Karpas-422 (cell line): ENCODE measurements at regions not wholly inside any gene's neighbourhood (a gene's known extent, or its start where the extent isn't known, plus 50 kb on each side); places are given as distances from the start of the nearest gene placed in this dataset.
"Not testable (repeated sequence)": the region's sequence is repeated elsewhere in the genome, so short reads cannot be mapped to it uniquely, and the experiment has no call there.

Source experiments
- DNase-seq: peaks from one replicate; pipeline ENCODE4 v3.0.0-alpha.2; 2015
- H2AFZ ChIP-seq: fragments of 200-600 bp; sonication (generic); 2 replicates; pipeline ENCODE4 v1.6.1; 2014; ENCODE audit warnings: antibody characterized with exemption, low read length, mixed read lengths
- H3K27ac ChIP-seq: fragments of 200-600 bp; sonication (generic); 2 replicates; pipeline ENCODE4 v1.5.1; 2014; ENCODE audit warnings: mild to moderate bottlenecking, low read length, moderate library complexity
- H3K27me3 ChIP-seq: fragments of 200-600 bp; sonication (generic); 2 replicates; pipeline ENCODE4 v1.6.1; 2014; ENCODE audit warnings: low read length, mixed read lengths
- H3K36me3 ChIP-seq: fragments of 200-600 bp; sonication (generic); 2 replicates; pipeline ENCODE4 v1.6.1; 2014; ENCODE audit warnings: low read length, mixed read lengths; ENCODE audit not compliant: insufficient read depth
- H3K4me1 ChIP-seq: fragments of 200-600 bp; sonication (generic); 2 replicates; pipeline ENCODE4 v1.6.1; 2014; ENCODE audit warnings: mild to moderate bottlenecking, low read length, mixed read lengths
- H3K4me2 ChIP-seq: fragments of 200-600 bp; sonication (generic); 2 replicates; pipeline ENCODE4 v1.6.1; 2014; ENCODE audit warnings: low read length, low read depth, mild to moderate bottlenecking; ENCODE audit not compliant: poor library complexity, severe bottlenecking
- H3K4me3 ChIP-seq: fragments of 200-600 bp; sonication (generic); 2 replicates; pipeline ENCODE4 v1.5.1; 2014; ENCODE audit warnings: mild to moderate bottlenecking, antibody characterized with exemption, low read length, mixed read lengths
- H3K79me2 ChIP-seq: fragments of 200-600 bp; sonication (generic); 2 replicates; pipeline ENCODE4 v1.6.1; 2014; ENCODE audit warnings: mild to moderate bottlenecking, low read length, mixed read lengths
- H3K9ac ChIP-seq: fragments of 200-600 bp; sonication (generic); 2 replicates; pipeline ENCODE4 v1.6.0; 2014; ENCODE audit warnings: low read length
- H3K9me2 ChIP-seq: fragments of 200-600 bp; sonication (generic), shearing (Covaris generic); replicated peaks from 2 replicates; pipeline ENCODE4 v1.6.0; 2014; ENCODE audit warnings: mild to moderate bottlenecking, low read length, moderate library complexity; ENCODE audit not compliant: insufficient read depth
- H3K9me3 ChIP-seq: fragments of 300-700, 200-600 bp; sonication (generic); 2 replicates; pipeline ENCODE4 v1.6.1; 2014; ENCODE audit warnings: low read length, mixed read lengths
- H4K20me1 ChIP-seq: fragments of 200-600 bp; sonication (generic); 2 replicates; pipeline ENCODE4 v1.6.1; 2014; ENCODE audit warnings: mild to moderate bottlenecking, antibody characterized with exemption, low read length, low read depth; ENCODE audit not compliant: insufficient read depth

DNA sequence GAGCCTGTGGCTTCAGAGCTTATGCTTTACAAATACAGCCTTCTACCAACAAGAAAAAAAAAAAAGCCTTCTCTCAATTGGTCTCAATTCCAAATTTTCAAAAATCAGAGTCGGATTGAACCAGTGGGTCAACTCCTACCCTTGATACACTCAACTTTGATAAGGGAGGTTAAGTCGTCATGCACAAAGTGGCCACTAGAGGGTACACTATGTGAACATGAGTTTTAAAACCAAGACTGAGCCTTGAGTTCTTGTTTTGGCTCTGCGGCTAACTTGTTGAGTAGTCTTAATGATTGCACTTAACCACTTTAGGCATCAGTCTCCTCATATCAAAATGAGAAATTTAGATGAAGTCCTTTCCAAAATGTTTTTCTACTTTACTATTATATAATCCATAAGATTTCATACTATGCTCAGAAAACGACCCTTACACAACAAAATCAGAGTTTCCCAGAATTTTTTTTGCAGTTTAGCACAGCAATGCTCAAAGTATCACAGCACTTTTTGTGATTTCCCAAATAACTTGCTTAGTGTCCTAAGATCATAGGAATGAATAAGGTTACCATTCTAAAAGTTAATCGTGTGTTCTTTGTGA lies 92.9 kb upstream of the MTAP start:
- Histone ChIP-seq H3K36me3 (no peaks in the 10 kb centered on the region), H3K9ac (no peak overlapping the region), H2AFZ (no peak overlapping the region), H3K4me1 (no peaks in the 10 kb centered on the region), H3K9me3 (no peaks in the 10 kb centered on the region), H3K27me3 (no peaks in the 10 kb centered on the region), H3K9me2 (no peaks in the 10 kb centered on the region), H3K27ac (no peak overlapping the region), H3K79me2 (no peaks in the 10 kb centered on the region), H4K20me1 (no peaks in the 10 kb centered on the region), H3K4me3 (no peak overlapping the region), H3K4me2 (no peak overlapping the region)
- DNase-seq, result peak; percentile 84

DNA sequence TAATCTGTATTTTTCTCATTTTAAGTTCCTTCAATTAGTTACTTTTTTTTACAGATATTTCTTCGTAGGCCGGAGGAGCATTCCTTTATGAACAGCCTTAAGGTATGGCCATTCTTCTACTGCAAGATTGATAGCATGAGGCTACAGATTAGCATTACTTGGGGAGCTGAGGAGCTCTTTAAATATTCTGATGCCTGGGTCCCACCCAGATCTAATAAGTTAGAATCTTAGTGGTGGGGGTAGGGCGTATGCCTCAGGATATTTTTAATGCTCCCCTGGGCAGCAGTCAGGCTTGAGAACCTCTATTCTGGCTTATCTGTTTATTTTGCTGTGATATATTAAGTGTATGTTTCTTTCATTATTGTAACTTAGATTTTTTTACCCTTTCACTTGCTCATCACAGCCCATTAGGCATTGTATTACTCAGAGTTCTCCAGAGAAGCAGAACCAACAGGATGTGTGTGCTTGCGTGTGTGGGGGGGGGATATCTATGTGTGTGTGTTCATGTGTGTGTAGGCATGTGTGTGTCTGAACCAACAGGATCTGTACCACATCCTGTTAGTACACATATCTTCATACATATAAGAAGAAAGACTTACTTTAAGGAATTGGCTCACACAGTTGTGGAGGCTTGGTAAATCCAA lies 91.8 kb upstream of the MTAP start:
- Histone ChIP-seq H3K27ac (no peak overlapping the region), H2AFZ (no peak overlapping the region), H3K79me2 (no peaks in the 10 kb centered on the region), H3K4me2 (no peak overlapping the region), H3K4me1 (no peaks in the 10 kb centered on the region), H3K27me3 (no peaks in the 10 kb centered on the region), H3K9ac (no peak overlapping the region), H3K9me2 (no peaks in the 10 kb centered on the region), H3K9me3 (no peaks in the 10 kb centered on the region), H3K36me3 (no peaks in the 10 kb centered on the region), H4K20me1 (no peaks in the 10 kb centered on the region), H3K4me3 (no peak overlapping the region)
- DNase-seq, result no peak

DNA sequence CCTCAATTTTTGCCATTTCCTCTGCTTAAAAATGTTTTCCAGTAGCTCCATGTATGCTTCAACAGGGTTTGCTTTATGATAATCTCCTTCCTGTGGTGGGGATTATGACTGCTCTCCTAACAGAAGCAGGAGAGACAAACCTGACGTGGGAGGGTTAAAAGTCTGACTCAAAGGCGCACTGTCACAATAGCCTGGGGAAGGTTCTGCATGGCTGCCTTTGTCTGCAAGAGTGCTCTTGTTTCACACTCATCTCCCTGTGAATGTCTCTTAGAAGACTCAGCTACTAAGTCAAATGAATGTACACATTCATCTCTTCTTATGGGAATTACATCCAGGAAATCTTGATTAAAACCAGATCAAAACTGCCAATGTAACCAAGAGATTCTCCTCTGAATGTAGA lies 90.9 kb upstream of the MTAP start:
- Histone ChIP-seq H2AFZ (no peak overlapping the region), H3K9me3 (no peaks in the 10 kb centered on the region), H3K4me3 (no peak overlapping the region), H4K20me1 (no peaks in the 10 kb centered on the region), H3K4me2 (no peak overlapping the region), H3K9me2 (no peaks in the 10 kb centered on the region), H3K27me3 (no peaks in the 10 kb centered on the region), H3K9ac (no peak overlapping the region), H3K79me2 (no peaks in the 10 kb centered on the region), H3K27ac (no peak overlapping the region), H3K4me1 (no peaks in the 10 kb centered on the region), H3K36me3 (no peaks in the 10 kb centered on the region)
- DNase-seq, result no peak

DNA sequence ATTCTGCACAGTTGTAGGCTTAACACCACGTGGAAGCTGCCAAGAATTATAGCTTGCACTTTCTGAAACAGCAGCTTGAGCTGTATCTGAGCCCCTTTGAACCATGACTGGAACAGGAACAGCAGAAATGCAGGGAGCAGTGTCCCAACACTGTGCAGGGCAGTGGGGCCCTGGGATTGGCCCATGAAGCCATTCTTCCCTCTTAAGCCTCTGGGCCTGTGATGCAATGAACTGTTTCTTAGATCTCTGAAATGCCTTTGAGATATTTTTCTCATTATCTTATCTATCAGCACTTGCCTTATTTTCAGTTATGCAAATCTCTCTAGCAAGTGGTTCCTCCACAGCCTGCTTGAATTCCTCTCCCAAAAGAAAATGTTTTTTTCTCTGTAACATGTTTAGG lies 87.0 kb upstream of the MTAP start:
- H3K36me3 ChIP-seq, result no peaks in the 10 kb centered on the region
- DNase-seq, result no peak

DNA sequence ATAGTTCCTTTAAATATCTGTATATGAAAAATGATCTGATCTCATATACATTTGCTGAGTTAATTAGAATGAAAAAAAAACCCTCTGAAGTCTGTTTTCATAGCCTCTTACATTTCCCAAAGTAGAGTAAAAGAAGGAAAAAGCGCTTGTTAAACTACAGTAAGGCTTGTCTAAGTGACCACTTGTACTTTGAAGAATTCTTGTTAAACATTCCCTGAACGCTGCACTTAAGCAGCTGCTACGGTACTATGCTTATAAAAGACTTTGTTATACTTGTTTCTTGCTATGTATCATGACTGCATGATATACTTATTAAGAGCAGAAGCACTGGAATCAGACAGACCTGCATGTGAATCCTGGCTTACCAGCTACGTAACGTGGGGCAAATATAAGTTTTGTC lies 81.7 kb upstream of the MTAP start:
- Histone ChIP-seq H3K9me2 (no peaks in the 10 kb centered on the region), H3K36me3 (no peaks in the 10 kb centered on the region), H3K4me2 (no peak overlapping the region), H3K27ac (no peak overlapping the region), H3K9me3 (no peaks in the 10 kb centered on the region), H2AFZ (no peak overlapping the region), H4K20me1 (no peaks in the 10 kb centered on the region), H3K27me3 (no peaks in the 10 kb centered on the region), H3K79me2 (no peaks in the 10 kb centered on the region), H3K9ac (no peak overlapping the region), H3K4me3 (no peak overlapping the region), H3K4me1 (no peaks in the 10 kb centered on the region)
- DNase-seq, result no peak

More for the DNA sequence above, 87.0 kb upstream of the MTAP start:
- no peaks in the 10 kb centered on the region for H3K79me2 ChIP-seq
- H2AFZ ChIP-seq, result no peak overlapping the region
- H3K9me3 ChIP-seq, result no peaks in the 10 kb centered on the region
- H4K20me1 ChIP-seq, result no peaks in the 10 kb centered on the region
- no peaks in the 10 kb centered on the region for H3K9me2 ChIP-seq
- H3K9ac ChIP-seq, result no peak overlapping the region
- H3K4me2 ChIP-seq, result no peak overlapping the region
- H3K4me1 ChIP-seq, result no peaks in the 10 kb centered on the region
- H3K27ac ChIP-seq, result no peak overlapping the region
- no peak overlapping the region for H3K4me3 ChIP-seq
- H3K27me3 ChIP-seq, result no peaks in the 10 kb centered on the region

DNA sequence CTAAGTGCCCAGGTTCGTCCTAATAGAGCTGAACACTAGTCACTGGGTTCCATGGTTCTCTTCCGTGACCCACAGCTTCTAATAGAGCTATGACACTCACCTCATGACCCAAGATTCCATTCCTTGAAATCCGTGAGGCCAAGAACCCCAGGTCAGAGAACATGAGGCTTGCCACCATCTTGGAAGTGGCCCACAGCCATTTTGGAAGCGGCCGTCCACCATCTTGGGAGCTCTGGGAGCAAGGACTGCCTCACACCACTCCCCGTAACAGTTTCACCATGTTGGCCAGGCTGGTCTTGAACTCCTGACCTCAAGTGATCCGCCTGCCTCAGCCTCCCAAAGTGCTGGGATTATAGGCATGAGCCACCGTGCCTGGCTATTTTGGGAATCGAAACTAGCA lies 75.0 kb upstream of the MTAP start:
- H3K9ac ChIP-seq, result not testable (repeated sequence)

DNA sequence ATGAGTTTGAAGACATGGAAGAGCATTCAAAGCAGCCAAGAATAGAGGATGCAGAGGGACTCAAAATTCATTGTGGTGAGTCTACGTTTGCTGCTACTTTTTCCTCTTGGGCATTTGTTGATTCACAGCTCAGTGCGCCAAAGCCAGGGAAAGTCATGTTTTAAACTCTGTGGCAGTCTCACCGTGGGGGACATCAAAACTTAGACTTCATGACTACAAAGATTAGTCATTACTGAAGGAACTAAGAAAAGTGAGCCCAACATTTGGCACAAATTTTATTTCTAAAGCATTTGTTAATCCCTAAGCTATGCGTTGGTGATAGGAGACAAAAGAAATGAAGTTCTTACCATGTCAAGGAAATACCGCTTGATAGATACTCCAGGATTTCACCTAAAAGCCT lies 73.7 kb upstream of the MTAP start:
- Histone ChIP-seq H3K27me3 (no peaks in the 10 kb centered on the region), H3K4me2 (no peak overlapping the region), H3K27ac (no peak overlapping the region), H4K20me1 (no peaks in the 10 kb centered on the region), H3K79me2 (no peaks in the 10 kb centered on the region), H2AFZ (no peak overlapping the region), H3K9ac (no peak overlapping the region), H3K36me3 (no peaks in the 10 kb centered on the region), H3K4me3 (no peak overlapping the region), H3K9me2 (no peaks in the 10 kb centered on the region), H3K9me3 (no peaks in the 10 kb centered on the region), H3K4me1 (no peaks in the 10 kb centered on the region)
- no peak for DNase-seq

More for the DNA sequence above, 75.0 kb upstream of the MTAP start:
- H3K79me2 ChIP-seq, H2AFZ ChIP-seq, DNase-seq, H3K9me2 ChIP-seq, H3K9me3 ChIP-seq, H4K20me1 ChIP-seq, H3K27ac ChIP-seq, H3K4me2 ChIP-seq, H3K36me3 ChIP-seq, H3K4me3 ChIP-seq, H3K27me3 ChIP-seq, H3K4me1 ChIP-seq: not testable (repeated sequence)

DNA sequence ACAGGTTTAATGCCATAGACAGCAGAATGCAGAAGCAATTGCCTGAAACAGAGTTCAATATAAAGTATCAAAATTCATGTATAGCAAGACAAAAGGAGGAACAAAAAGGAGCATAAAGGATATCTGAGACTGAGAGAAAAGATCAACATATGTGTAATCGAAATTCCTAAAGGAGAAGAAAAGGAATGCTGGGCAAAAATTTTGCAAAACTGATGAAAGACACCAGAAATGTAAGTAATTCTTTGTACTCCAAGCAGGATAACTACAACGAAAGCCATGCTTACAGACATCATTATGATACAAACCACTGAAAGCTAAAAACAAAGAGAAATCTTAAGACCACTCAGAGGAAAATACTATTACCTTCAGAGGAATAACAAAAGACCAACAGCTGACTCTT lies 72.8 kb upstream of the MTAP start:
- Histone ChIP-seq H3K9me3 (no peaks in the 10 kb centered on the region), H3K4me2 (no peak overlapping the region), H3K36me3 (no peaks in the 10 kb centered on the region), H3K4me1 (no peaks in the 10 kb centered on the region), H3K4me3 (no peak overlapping the region), H3K27ac (no peak overlapping the region), H3K9ac (no peak overlapping the region), H3K9me2 (no peaks in the 10 kb centered on the region), H3K79me2 (no peaks in the 10 kb centered on the region), H2AFZ (no peak overlapping the region), H3K27me3 (no peaks in the 10 kb centered on the region), H4K20me1 (no peaks in the 10 kb centered on the region)
- no peak for DNase-seq
